ENCODE measurements at regions not wholly inside any gene's neighbourhood (a gene's known extent, or its start where the extent isn't known, plus 50 kb on each side); places are given as distances from the start of the nearest gene placed in this dataset.

DNA sequence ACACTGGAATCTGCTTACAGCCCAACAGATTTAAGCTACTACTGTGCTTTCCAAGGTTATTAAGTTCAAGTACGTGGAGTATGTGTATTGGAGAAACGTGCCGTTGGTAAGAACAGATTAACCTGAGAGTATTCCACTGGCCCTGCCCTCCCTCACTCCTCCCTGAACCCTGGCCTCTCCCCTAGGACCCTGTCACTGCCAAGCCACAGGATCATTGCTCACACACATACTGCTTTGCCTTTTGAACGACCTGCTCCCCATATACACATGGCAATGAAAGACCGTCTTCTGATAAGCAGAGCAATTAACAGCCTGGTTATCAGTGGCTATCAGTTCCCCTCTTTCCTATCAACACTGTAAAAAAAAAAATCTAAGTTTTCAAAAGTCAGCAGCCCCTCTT lies 458.9 kb upstream of the DYNLRB2 start:
- no peak overlapping the region for H3K9ac ChIP-seq (replicated peaks; ENCODE audit: extremely low read depth, insufficient read depth, low read length)
- DNase-seq (ENCODE audit: low read depth, low spot score): no peak
- no peaks in the 10 kb centered on the region for H3K27me3 ChIP-seq (ENCODE audit: control insufficient read depth in 2 of 2, insufficient read depth in 2 of 2, low read length in 2 of 2)
- H2AFZ ChIP-seq (ENCODE audit: low read depth, low read length): no peak overlapping the region
- BruUV-seq (replicated peaks): no TSS peak
- intact Hi-C loops (cut with micrococcal nuclease): loop anchor here (10.0 kb wide), 1 partner anchor 87 kb away; no protein-coding TSS in a partner anchor
- no peaks in the 10 kb centered on the region for H4K20me1 ChIP-seq (replicated peaks; ENCODE audit: control insufficient read depth, extremely low read depth, insufficient read depth, low read length)
- H3K9me1 ChIP-seq (replicated peaks; ENCODE audit: control insufficient read depth, extremely low read depth, insufficient read depth, low read length): no peaks in the 10 kb centered on the region
- H3K4me1 ChIP-seq (ENCODE audit: control insufficient read depth, extremely low read depth, insufficient read depth, low read length): no peaks in the 10 kb centered on the region
- no peaks in the 10 kb centered on the region for H3K9me3 ChIP-seq (replicated peaks; ENCODE audit: control insufficient read depth, insufficient read depth, low read length)
- TF ChIP-seq FOS (IDR thresholded peaks at IDR 0.05; ENCODE audit: borderline replicate concordance, insufficient read depth, low read length): no peak
- no peak for TF ChIP-seq GATA2 (IDR thresholded peaks at IDR 0.05; ENCODE audit: insufficient read depth, insufficient read length, low read depth, low read length)
- TF ChIP-seq EZH2 (IDR thresholded peaks at IDR 0.05; ENCODE audit: borderline replicate concordance, low read depth, low read length, severe bottlenecking): no peak
- TF ChIP-seq MYC (IDR thresholded peaks at IDR 0.05; ENCODE audit: low read depth, low read length): no peak
- TF ChIP-seq, protein P1, sequence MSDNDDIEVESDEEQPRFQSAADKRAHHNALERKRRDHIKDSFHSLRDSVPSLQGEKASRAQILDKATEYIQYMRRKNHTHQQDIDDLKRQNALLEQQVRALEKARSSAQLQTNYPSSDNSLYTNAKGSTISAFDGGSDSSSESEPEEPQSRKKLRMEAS (IDR thresholded peaks at IDR 0.05; ENCODE audit: insufficient read depth, insufficient read length): no peak
- no peak for TF ChIP-seq POLR2A (IDR thresholded peaks at IDR 0.05; ENCODE audit: low read depth, low read length)
- no peak for TF ChIP-seq JUN (IDR thresholded peaks at IDR 0.05; ENCODE audit: borderline replicate concordance, insufficient read depth, insufficient read length, low read depth)
- no peak for TF ChIP-seq POLR2AphosphoS5 (IDR thresholded peaks at IDR 0.05; ENCODE audit: insufficient read depth, low read depth, low read length)
- TF ChIP-seq, protein P2, sequence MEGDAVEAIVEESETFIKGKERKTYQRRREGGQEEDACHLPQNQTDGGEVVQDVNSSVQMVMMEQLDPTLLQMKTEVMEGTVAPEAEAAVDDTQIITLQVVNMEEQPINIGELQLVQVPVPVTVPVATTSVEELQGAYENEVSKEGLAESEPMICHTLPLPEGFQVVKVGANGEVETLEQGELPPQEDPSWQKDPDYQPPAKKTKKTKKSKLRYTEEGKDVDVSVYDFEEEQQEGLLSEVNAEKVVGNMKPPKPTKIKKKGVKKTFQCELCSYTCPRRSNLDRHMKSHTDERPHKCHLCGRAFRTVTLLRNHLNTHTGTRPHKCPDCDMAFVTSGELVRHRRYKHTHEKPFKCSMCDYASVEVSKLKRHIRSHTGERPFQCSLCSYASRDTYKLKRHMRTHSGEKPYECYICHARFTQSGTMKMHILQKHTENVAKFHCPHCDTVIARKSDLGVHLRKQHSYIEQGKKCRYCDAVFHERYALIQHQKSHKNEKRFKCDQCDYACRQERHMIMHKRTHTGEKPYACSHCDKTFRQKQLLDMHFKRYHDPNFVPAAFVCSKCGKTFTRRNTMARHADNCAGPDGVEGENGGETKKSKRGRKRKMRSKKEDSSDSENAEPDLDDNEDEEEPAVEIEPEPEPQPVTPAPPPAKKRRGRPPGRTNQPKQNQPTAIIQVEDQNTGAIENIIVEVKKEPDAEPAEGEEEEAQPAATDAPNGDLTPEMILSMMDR (IDR thresholded peaks at IDR 0.05; ENCODE audit: extremely low read depth in 1 of 2, insufficient read depth in 1 of 2, low read depth in 1 of 2, low read length in 2 of 2): no peak
- H3K79me2 ChIP-seq (ENCODE audit: control insufficient read depth, insufficient read depth, low read length): no peaks in the 10 kb centered on the region
- ChIA-PET POLR2A (no interaction called here), CTCF (no interaction called here)
- no peak overlapping the region for H3K27ac ChIP-seq (ENCODE audit: insufficient read depth, low read depth, low read length)
- no peaks in the 10 kb centered on the region for H3K36me3 ChIP-seq (ENCODE audit: control insufficient read depth in 2 of 2, extremely low read depth in 1 of 2, insufficient read depth in 2 of 2, low read length in 2 of 2)
- H3K4me3 ChIP-seq (replicated peaks in 1 of 3; ENCODE audit: insufficient read depth in 1 of 3, low read depth in 1 of 3, low read length in 3 of 3): no peak overlapping the region
- H3K4me2 ChIP-seq (ENCODE audit: insufficient read depth, low read length): no peak overlapping the region
- FAIRE-seq: no peak
- dilution Hi-C loops (cut with MboI; ENCODE audit: extremely low pct_ligation_motif_present, low sequenced_read_pairs): no loop called here

All from endothelial cell of umbilical vein (primary cell).